GM12891 (cell line): ENCODE measurements at regions not wholly inside any gene's neighbourhood (a gene's known extent, or its start where the extent isn't known, plus 50 kb on each side); places are given as distances from the start of the nearest gene placed in this dataset.

Experiments used
- PAX5 ChIP-seq: IDR thresholded peaks from 2 replicates; pipeline ENCODE4 v1.6.1; 2011; ENCODE audit warnings: low read length, moderate library complexity, mild to moderate bottlenecking; ENCODE audit not compliant: insufficient read depth, severe bottlenecking
- POLR2A ChIP-seq: IDR thresholded peaks from 2 replicates; pipeline ENCODE4 v1.6.1; 2011; ENCODE audit warnings: low read depth, low read length, control low read depth
- POLR2AphosphoS5 ChIP-seq: IDR thresholded peaks from 2 replicates; pipeline ENCODE4 v1.6.1; 2011; ENCODE audit warnings: low read depth, low read length, control low read depth
- POU2F2 ChIP-seq: IDR thresholded peaks from 2 replicates; pipeline ENCODE4 v1.6.1; 2011; ENCODE audit warnings: low read depth, mild to moderate bottlenecking, control low read depth, low read length, moderate library complexity
- TAF1 ChIP-seq: IDR thresholded peaks from 2 replicates; pipeline ENCODE4 v1.6.1; 2011; ENCODE audit warnings: low read depth, low read length, control low read depth

DNA sequence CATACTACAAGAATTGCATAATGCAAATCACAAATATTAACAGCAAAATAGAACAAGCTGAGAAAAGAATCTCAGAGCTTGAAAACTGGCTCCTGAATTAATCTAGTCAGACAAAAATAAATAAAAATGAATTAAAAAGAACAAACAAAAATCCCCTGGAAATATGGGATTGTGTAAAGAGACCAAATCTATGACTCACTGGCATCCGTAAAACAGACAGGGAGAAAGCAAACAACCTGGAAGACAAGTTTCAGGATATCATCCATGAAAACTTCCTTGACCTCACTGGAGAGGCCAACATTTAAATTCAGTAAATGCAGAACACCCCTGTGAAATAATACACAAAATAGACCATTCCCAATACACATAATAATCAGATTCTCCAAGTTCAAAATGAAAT is 229.3 kb upstream of the CTNND2 start:
- no peak for TF ChIP-seq TAF1
- no peak for TF ChIP-seq POLR2A
- no peak for TF ChIP-seq POLR2AphosphoS5
- no peak for TF ChIP-seq POU2F2
- no peak for TF ChIP-seq PAX5
